HG03521 (cell line): ENCODE measurements at regions not wholly inside any gene's neighbourhood (a gene's known extent, or its start where the extent isn't known, plus 50 kb on each side); places are given as distances from the start of the nearest gene placed in this dataset.

ENCODE experiments used
- ATAC-seq: cut with Tn5 transposase; IDR thresholded peaks from one replicate; pipeline ENCODE4 v1.9.1; 2021; ENCODE audit warnings: mild to moderate bottlenecking, moderate library complexity; ENCODE audit not compliant: unreplicated experiment

GRCh38 chr15:62567501-62567900, 402.4 kb upstream of the C2CD4B start:
- no peak for ATAC-seq

GRCh38 chr15:62568004-62568403, 402.9 kb upstream of the C2CD4B start:
- ATAC-seq, result no peak

GRCh38 chr15:62568702-62569101, 403.6 kb upstream of the C2CD4B start:
- no peak for ATAC-seq

GRCh38 chr15:62569460-62570404, 404.6 kb upstream of the C2CD4B start:
- no peak for ATAC-seq

- no peak for ATAC-seq
Measured at GRCh38 chr15:62570405-62570783, 405.3 kb upstream of the C2CD4B start.

- ATAC-seq, result no peak
Measured at GRCh38 chr15:62571072-62571471, 406.0 kb upstream of the C2CD4B start.

GRCh38 chr15:62572797-62573196, 407.7 kb upstream of the C2CD4B start:
- no peak for ATAC-seq

- ATAC-seq, result no peak
Measured at GRCh38 chr15:62573876-62574275, 408.8 kb upstream of the C2CD4B start.

GRCh38 chr15:62578546-62578945, 413.5 kb upstream of the C2CD4B start:
- ATAC-seq, result no peak

- ATAC-seq, result no peak
Measured at GRCh38 chr15:62578960-62579359, 413.9 kb upstream of the C2CD4B start.

- no peak for ATAC-seq
Measured at GRCh38 chr15:62579842-62580241, 414.8 kb upstream of the C2CD4B start.

- ATAC-seq, result no peak
Measured at GRCh38 chr15:62582580-62582979, 417.5 kb upstream of the C2CD4B start.

GRCh38 chr15:62584301-62585235, 419.5 kb upstream of the C2CD4B start:
- ATAC-seq, result no peak

GRCh38 chr15:62588938-62589670, 424.0 kb upstream of the C2CD4B start:
- no peak for ATAC-seq

GRCh38 chr15:62591842-62592838, 427.1 kb upstream of the C2CD4B start:
- ATAC-seq, result no peak

- ATAC-seq, result no peak
Measured at GRCh38 chr15:62592920-62593319, 427.8 kb upstream of the C2CD4B start.

GRCh38 chr15:62593681-62594399, 428.8 kb upstream of the C2CD4B start:
- no peak for ATAC-seq

GRCh38 chr15:62598217-62598616, 433.1 kb upstream of the C2CD4B start:
- ATAC-seq, result no peak
